Stimulated activated CD4-positive, alpha-beta T cell treated with anti-CD3 and anti-CD28 coated beads, Interleukin-2, amount 100 ng/mL, for 48 hours (primary cell): ENCODE measurements at regions not wholly inside any gene's neighbourhood (a gene's known extent, or its start where the extent isn't known, plus 50 kb on each side); places are given as distances from the start of the nearest gene placed in this dataset.

ENCODE experiments used
- DNase-seq, 2 donors: peaks; one replicate each; pipeline ENCODE4 v3.0.0-alpha.2; 2020

DNA sequence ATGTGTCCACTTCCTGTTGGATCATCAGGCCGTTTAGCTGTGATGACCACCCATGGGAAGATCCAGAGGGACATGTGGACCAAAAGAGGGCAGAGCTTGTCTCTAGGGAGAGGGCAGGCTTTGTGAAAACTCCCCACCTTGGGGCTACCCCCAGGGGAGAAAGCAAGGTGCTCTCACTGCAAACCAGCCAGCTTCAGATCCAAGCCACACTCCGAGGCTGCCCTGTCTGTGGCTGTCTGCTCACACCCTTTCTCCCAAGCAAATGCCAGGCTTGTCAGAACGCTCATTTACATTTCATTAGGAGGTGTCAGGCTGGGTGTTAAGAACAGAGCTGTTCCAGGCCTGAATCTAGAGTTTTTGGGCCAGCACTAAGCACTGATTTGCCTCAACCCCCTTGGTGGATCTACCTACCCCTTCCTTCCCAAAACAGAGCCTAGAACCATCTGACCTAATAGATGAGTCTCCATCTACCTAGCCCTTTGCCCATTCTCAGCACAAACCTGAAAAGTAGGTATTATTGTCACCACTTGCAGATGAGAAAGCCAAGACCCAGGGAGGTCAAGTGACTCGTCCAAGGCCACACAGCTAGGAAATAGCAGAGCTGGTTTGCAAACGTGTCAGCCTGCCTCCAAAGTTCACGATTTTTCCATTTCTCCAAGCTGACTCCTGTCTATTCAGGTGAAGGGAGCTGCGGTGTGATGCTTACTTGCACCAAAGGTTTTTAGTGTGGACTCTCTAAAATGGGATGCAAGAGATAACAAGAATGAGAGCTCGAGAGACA lies 130.9 kb downstream of the EMX2 start:
- no peak for DNase-seq

GRCh38 chr10:117674201-117674600 lies 131.7 kb downstream of the EMX2 start:
- no peak for DNase-seq

DNA sequence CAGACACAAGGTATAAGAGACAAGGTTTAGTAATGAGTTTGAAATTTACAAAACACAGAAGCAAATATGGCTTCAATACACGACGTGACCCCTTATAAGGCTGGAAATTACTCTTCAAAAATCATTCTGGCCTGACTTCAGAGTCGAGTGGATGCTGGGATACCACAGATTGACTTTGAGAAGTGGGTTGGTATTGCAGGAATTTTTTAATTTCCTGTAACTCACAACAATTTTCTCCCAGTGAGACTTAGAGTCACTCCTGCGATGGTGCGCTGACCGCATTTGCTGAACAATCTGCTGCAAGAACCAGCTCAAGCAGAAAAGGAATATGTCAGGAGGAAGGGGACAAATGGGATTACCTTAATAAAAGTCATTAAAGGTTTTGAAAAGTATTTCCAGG lies 132.1 kb downstream of the EMX2 start:
- DNase-seq: no peak

DNA sequence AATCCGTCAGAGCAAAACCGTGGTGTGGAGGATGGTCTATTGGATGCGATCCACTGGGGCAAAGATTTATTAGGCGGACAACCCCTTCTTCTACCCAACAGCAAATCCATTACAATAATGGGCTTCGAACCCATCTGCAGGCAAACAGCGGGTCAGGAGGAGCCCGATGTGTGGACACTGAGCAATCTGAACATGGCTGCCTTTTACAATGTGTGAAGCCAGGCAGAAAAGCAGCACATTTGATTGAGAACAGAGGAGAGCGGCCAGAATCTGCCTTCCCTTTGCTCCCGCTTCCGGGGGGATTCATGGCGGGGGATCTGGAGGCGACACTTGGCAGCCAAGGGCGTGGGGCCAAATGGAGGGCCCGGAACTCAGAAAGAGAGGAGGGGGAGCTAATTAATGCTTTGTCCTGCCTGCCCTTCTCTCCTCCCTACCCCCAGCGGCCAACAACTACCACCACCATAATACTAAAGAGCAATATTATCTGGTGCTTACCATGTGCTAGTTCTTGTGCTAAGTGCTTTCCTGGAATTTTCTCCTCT lies 133.0 kb downstream of the EMX2 start:
- DNase-seq: no peak

- DNase-seq: no peak
Observed at GRCh38 chr10:117677239-117677638, 134.7 kb downstream of the EMX2 start.

DNA sequence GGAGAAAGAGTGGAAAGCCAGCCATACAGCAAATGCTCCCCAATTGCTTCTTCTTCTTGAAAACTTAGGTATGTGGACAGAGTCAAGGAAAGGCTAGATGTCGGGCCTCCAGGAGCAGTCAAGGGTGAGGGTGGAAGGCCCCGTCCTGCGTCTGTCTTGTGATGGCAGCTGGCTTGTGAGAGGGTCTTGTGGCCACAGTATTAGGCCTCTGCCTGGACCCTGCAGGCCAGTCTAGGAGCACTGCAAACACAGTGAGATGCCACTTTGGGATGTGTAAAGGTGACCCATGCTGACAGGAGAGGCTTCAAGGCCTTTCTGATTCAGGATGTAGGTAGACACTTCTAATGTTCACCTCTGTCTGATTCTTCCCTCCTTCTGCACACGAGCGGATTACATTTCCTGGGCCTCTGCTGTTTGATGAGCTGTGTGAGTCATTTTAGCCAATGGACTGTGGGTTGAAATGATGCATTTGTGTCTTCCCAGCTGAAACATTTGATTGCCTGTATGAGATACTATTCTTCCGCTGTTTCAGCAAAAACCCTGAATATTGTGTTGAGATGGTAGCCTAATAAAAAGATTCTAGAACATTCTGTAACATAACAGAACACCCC lies 135.4 kb downstream of the EMX2 start:
- no peak for DNase-seq

- DNase-seq: no peak
Observed at GRCh38 chr10:117680601-117681000, 138.1 kb downstream of the EMX2 start.

DNA sequence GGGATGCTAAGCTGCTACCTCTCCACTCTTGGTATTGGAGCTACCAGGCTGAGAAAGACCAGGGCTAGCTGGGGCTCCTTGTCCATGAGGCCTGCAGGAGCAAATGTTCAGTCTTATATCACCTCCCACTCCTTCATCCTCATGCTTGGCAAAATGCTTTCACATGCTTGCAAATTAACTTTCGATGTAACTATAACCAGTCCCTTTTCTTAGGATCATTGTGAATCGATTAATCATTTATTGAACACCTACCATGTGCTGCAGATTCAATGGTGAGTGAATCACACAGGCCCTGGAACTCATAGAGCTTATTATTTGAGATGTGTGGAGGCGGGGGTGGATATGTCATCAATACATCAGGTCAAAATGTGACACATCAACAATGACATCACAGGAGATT lies 138.6 kb downstream of the EMX2 start:
- no peak for DNase-seq

- DNase-seq: no peak
Observed at GRCh38 chr10:117684046-117684610, 141.6 kb downstream of the EMX2 start.

- DNase-seq: no peak
Observed at GRCh38 chr10:117684672-117685211, 142.2 kb downstream of the EMX2 start.

DNA sequence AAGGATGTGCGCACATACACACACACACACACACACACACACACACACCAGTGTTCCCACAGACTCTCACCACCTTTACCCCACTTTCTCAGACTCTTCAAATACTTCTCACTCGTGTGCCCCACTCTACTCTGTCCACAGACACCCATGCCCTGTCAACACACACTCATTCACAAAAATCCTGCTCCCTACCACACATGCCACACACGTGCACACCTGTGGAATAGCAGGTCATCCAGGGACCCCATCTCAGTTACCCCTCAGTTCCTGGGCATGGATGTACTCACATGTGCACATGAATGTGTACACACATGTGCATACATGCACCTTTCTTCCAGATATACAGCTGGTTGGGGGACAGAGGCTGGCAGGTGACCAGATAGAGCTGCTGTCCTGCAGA lies 142.9 kb downstream of the EMX2 start:
- no peak for DNase-seq

DNA sequence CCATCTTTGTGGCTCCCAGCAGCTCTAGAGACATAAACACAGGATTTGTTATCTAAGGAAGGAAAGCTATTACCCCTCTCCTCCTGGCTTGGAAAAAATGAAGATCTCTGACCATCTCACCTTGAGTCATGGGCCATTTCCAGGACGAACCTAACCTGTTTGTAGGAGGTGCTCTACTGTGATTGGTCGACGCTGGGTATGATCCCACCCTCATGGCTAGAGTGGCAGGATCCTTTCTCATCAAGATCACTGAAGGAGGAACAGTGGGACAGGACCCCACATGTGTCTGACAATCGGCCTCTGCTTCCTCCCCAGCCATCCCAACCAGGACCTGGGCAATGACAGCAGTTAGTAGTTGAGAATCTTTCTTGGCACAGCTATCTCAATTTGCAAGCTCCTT lies 144.1 kb downstream of the EMX2 start:
- DNase-seq: no peak

- DNase-seq: no peak
Observed at GRCh38 chr10:117688358-117688757, 145.8 kb downstream of the EMX2 start.

DNA sequence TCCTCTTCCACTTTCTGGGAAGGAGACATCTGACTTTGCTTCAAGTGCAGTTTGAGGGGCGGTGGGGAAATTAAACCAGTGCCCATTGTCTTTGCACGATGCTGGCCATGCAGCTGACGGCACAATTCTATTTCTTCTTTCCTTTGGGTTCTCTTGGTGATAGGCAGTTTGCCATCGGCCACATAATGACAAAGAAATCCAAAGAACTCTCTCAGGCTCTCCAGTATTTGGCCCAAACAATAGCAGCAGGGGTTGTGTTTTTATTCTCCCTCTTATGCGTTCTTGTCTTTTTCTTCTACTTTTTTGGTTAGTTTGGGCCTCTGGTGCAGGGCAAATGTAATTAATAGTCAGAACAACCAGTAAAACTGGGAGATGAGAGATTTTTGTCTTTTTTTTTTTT lies 147.0 kb downstream of the EMX2 start:
- DNase-seq: no peak

- no peak for DNase-seq
Observed at GRCh38 chr10:117690359-117690758, 147.8 kb downstream of the EMX2 start.

- DNase-seq: no peak
Observed at GRCh38 chr10:117694190-117694589, 151.6 kb downstream of the EMX2 start.

- no peak for DNase-seq
Observed at GRCh38 chr10:117697402-117697801, 154.9 kb downstream of the EMX2 start.

GRCh38 chr10:117698809-117699208 lies 156.3 kb downstream of the EMX2 start:
- DNase-seq: no peak

DNA sequence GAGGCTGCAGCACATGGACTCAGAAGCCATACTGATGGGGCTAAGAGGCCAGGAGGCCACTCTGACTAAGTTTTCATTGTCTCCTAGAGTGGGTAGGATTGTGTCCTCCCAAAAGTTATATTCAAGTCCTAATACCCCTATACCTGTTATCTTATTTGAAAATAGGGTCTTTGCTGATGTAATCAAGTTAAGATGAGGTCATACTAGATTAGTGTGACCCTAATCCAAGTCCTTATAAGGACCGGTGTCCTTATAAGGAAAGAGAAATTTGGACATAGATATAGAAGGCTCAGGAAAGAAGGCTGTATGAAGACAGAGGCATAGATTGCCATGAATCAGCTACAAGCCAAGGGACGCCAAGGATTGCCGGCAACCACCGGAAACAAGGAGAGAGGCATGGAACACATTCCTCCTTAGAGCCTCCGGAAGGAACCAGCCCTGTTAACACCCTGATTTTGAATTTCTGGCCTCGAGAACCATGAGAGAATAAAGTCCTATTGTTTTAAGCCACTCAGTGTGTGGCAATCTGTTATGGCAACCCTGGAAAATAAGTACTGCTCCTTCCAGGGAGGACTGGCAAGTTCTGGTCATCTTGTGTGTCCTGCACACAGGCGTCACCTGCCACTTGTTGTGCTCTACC lies 157.0 kb downstream of the EMX2 start:
- DNase-seq: no peak

DNA sequence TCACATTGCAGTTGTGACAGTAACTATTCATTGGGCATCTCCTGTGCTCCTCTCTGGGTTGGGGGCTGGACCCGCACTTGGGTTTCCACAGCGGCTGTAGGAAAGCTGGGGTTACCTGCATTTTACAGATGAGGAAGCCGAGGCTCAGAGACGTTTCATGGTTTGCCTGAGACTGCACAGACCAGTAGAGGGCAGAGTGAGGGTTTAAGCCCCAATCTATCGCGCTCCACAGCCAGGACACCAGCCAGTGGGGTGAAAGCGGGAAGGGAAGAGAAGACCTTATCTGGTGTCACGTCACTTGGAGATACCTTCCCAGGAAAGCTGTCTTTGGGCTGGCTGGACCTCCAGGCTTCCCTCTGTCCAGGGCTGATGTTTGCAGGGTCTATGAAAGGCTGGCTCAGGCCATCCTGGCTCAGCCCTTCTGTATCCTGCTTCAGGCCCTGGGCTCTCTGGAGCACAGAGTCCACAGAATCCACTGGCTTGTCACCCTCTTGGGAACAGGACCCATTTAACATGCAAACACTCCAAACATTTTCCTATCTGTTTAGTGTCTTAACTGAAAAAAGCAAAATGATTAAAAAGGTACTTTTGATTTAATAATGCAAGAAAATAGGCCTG lies 167.7 kb downstream of the EMX2 start:
- no peak for DNase-seq

DNA sequence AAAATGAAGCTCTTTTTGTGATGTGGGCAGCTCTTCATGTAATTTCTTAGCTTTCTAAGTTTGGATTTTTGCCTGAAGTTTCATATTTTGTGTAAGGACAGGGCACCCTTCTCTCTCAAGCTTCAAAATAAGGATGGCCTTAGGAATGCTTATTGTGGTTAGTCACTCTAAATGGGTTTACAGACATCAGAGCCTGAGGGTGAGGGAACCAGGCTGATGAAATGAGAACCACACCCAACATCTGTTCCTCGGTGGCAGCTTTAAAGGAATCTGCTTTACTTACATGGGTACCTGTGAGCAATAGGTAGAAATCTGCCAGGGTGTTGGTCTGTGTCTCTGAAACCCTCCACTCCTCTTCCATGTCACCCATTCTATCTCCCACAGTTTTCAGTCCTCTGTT lies 174.3 kb downstream of the EMX2 start:
- DNase-seq: no peak

GRCh38 chr10:117718986-117719920 lies 176.7 kb downstream of the EMX2 start:
- no peak for DNase-seq
